ENCODE measurements at regions not wholly inside any gene's neighbourhood (a gene's known extent, or its start where the extent isn't known, plus 50 kb on each side); places are given as distances from the start of the nearest gene placed in this dataset.

DNA sequence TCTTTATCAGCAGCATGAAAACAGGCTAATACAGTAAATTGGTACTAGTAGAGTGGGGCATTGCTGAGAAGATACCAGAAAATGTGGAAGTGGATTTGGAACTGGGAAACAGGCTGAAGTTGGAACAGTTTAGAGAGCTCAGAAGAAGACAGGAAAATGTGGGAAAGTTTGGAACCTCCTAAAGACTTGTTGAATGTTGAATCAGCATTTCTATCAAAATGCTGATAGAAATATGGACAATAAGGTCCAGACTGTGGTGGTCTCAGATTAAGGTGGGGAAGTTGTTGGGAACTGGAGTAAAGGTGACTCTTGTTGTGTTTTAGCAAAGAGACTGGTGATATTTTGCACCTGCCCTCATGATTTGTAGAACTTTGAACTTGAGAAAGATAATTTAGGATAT lies 231.2 kb upstream of the KCND2 start:
- H3K9ac ChIP-seq (ENCODE audit: control insufficient read depth, extremely low read depth, insufficient read depth, low read length) = no peak overlapping the region
- FAIRE-seq (no peak), DNase-seq (ENCODE audit: low read depth, low spot score) (no peak)
- H3K9me1 ChIP-seq (ENCODE audit: control insufficient read depth, extremely low read depth, insufficient read depth, low read length) = no peaks in the 10 kb centered on the region
- H3K9me3 ChIP-seq (ENCODE audit: control insufficient read depth, low read depth, low read length) = no peaks in the 10 kb centered on the region
- H3K4me1 ChIP-seq (ENCODE audit: control insufficient read depth, extremely low read depth, insufficient read depth, low read length) = no peaks in the 10 kb centered on the region
- TF ChIP-seq, protein P1, sequence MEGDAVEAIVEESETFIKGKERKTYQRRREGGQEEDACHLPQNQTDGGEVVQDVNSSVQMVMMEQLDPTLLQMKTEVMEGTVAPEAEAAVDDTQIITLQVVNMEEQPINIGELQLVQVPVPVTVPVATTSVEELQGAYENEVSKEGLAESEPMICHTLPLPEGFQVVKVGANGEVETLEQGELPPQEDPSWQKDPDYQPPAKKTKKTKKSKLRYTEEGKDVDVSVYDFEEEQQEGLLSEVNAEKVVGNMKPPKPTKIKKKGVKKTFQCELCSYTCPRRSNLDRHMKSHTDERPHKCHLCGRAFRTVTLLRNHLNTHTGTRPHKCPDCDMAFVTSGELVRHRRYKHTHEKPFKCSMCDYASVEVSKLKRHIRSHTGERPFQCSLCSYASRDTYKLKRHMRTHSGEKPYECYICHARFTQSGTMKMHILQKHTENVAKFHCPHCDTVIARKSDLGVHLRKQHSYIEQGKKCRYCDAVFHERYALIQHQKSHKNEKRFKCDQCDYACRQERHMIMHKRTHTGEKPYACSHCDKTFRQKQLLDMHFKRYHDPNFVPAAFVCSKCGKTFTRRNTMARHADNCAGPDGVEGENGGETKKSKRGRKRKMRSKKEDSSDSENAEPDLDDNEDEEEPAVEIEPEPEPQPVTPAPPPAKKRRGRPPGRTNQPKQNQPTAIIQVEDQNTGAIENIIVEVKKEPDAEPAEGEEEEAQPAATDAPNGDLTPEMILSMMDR (optimal IDR thresholded peaks at IDR 0.05 in 1 of 3, IDR thresholded peaks at IDR 0.05 in 1 of 3, conservative IDR thresholded peaks at IDR 0.05 in 1 of 3; ENCODE audit: extremely low read depth in 1 of 3, insufficient read depth in 2 of 3, low read length in 3 of 3) = no peak
- no peak for TF ChIP-seq EZH2 (IDR thresholded peaks at IDR 0.05; ENCODE audit: low read length)
- no peak overlapping the region for H2AFZ ChIP-seq (ENCODE audit: control insufficient read depth, low read length)
- no peaks in the 10 kb centered on the region for H3K27me3 ChIP-seq (ENCODE audit: control insufficient read depth, extremely low read depth, insufficient read depth, low read length)
- no peak overlapping the region for H3K4me2 ChIP-seq (ENCODE audit: control insufficient read depth, extremely low read depth, insufficient read depth, low read depth, low read length)
- no peaks in the 10 kb centered on the region for H3K79me2 ChIP-seq (ENCODE audit: control insufficient read depth, insufficient read depth, low read length)
- no peak overlapping the region for H3K4me3 ChIP-seq (ENCODE audit: control insufficient read depth in 2 of 3, extremely low read depth in 1 of 3, insufficient read depth in 2 of 3, low read depth in 1 of 3, low read length in 3 of 3)
- no peaks in the 10 kb centered on the region for H3K36me3 ChIP-seq (ENCODE audit: control insufficient read depth in 2 of 2, extremely low read depth in 1 of 2, insufficient read depth in 2 of 2, low read length in 2 of 2)
- no peaks in the 10 kb centered on the region for H4K20me1 ChIP-seq (ENCODE audit: control insufficient read depth, extremely low read depth, insufficient read depth, low read length)
- dilution Hi-C loops (cut with MboI; ENCODE audit: extremely low pct_ligation_motif_present, low sequenced_read_pairs) = no loop called here
- H3K27ac ChIP-seq (ENCODE audit: control insufficient read depth, insufficient read depth, low read length) = no peak overlapping the region

DNA sequence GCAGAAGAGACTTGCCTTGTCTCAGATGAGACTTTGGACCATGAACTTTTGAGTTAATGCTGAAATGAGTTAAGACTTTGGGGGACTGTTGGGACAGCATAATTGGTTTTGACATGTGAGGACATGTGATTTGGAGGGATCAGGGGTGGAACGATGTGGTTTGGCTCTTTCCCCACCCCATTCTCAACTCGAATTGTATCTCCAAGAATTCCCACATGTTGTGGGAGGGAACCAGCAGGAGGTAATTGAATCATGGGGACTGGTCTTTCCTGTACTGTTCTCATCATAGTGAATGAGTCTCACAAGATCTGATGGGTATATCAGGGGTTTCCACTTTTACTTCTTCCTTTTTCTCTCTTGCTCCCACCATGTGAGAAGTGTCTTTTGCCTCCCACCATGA lies 229.7 kb upstream of the KCND2 start:
- Histone ChIP-seq H3K79me2 (ENCODE audit: control insufficient read depth, insufficient read depth, low read length) (no peaks in the 10 kb centered on the region), H3K4me3 (ENCODE audit: control insufficient read depth in 2 of 3, extremely low read depth in 1 of 3, insufficient read depth in 2 of 3, low read depth in 1 of 3, low read length in 3 of 3) (no peak overlapping the region), H3K9me3 (ENCODE audit: control insufficient read depth, low read depth, low read length) (no peaks in the 10 kb centered on the region), H3K9me1 (ENCODE audit: control insufficient read depth, extremely low read depth, insufficient read depth, low read length) (no peaks in the 10 kb centered on the region), H3K4me2 (ENCODE audit: control insufficient read depth, extremely low read depth, insufficient read depth, low read depth, low read length) (no peak overlapping the region), H3K9ac (ENCODE audit: control insufficient read depth, extremely low read depth, insufficient read depth, low read length) (no peak overlapping the region), H3K4me1 (ENCODE audit: control insufficient read depth, extremely low read depth, insufficient read depth, low read length) (no peaks in the 10 kb centered on the region), H2AFZ (ENCODE audit: control insufficient read depth, low read length) (no peak overlapping the region), H4K20me1 (ENCODE audit: control insufficient read depth, extremely low read depth, insufficient read depth, low read length) (no peaks in the 10 kb centered on the region), H3K27ac (ENCODE audit: control insufficient read depth, insufficient read depth, low read length) (no peak overlapping the region), H3K27me3 (ENCODE audit: control insufficient read depth, extremely low read depth, insufficient read depth, low read length) (no peaks in the 10 kb centered on the region), H3K36me3 (ENCODE audit: control insufficient read depth in 2 of 2, extremely low read depth in 1 of 2, insufficient read depth in 2 of 2, low read length in 2 of 2) (no peaks in the 10 kb centered on the region)
- TF ChIP-seq, protein P1 (optimal IDR thresholded peaks at IDR 0.05 in 1 of 3, IDR thresholded peaks at IDR 0.05 in 1 of 3, conservative IDR thresholded peaks at IDR 0.05 in 1 of 3; ENCODE audit: extremely low read depth in 1 of 3, insufficient read depth in 2 of 3, low read length in 3 of 3) = no peak
- TF ChIP-seq EZH2 (IDR thresholded peaks at IDR 0.05; ENCODE audit: low read length) = no peak
- dilution Hi-C loops (cut with MboI; ENCODE audit: extremely low pct_ligation_motif_present, low sequenced_read_pairs) = no loop called here
- DNase-seq (ENCODE audit: low read depth, low spot score) (no peak), FAIRE-seq (no peak)

Data from keratinocyte (primary cell).